RWPE2 (cell line): ENCODE measurements at regions not wholly inside any gene's neighbourhood (a gene's known extent, or its start where the extent isn't known, plus 50 kb on each side); places are given as distances from the start of the nearest gene placed in this dataset.

ENCODE experiments used
- ATAC-seq: fragments of 200-7000 bp; cut with Tn5 transposase; 3 replicates; pipeline ENCODE4 v1.9.1; 2021; ENCODE audit warnings: low read depth
- DNase-seq: peaks from one replicate; pipeline ENCODE4 v3.0.0-alpha.2; 2020; ENCODE audit warnings: low spot score
- H3K27ac ChIP-seq: fragments of 450-650 bp; 2 replicates; pipeline ENCODE4 v1.5.1; 2017; ENCODE audit warnings: mild to moderate bottlenecking; ENCODE audit not compliant: poor library complexity, severe bottlenecking
- H3K27me3 ChIP-seq: fragments of 250-450 bp; sonication (Bioruptor Pico); 2 replicates; pipeline ENCODE4 v1.5.1; 2021; ENCODE audit warnings: mild to moderate bottlenecking, moderate library complexity; ENCODE audit not compliant: insufficient read depth, poor library complexity, severe bottlenecking
- H3K36me3 ChIP-seq: fragments of 250-450 bp; sonication (Bioruptor Pico); 2 replicates; pipeline ENCODE4 v1.5.1; 2020; ENCODE audit warnings: low read depth, mild to moderate bottlenecking, moderate library complexity
- H3K4me1 ChIP-seq: fragments of 250-450 bp; sonication (Bioruptor Pico); 2 replicates; pipeline ENCODE4 v1.5.1; 2021; ENCODE audit warnings: mild to moderate bottlenecking, moderate library complexity; ENCODE audit not compliant: insufficient read depth, poor library complexity, severe bottlenecking
- H3K4me3 ChIP-seq: fragments of 250-450 bp; sonication (Bioruptor Pico); 2 replicates; pipeline ENCODE4 v1.5.1; 2021; ENCODE audit warnings: mild to moderate bottlenecking, moderate library complexity; ENCODE audit not compliant: severe bottlenecking
- H3K9me3 ChIP-seq: fragments of 250-450 bp; sonication (Bioruptor Pico); 2 replicates; pipeline ENCODE4 v1.5.1; 2021; ENCODE audit warnings: mild to moderate bottlenecking, moderate library complexity; ENCODE audit not compliant: severe bottlenecking
- TF ChIP-seq, protein P1 (sequence below): fragments of 450-650 bp; IDR thresholded peaks from one replicate; pipeline ENCODE4 v1.5.1; 2017; ENCODE audit warnings: mild to moderate bottlenecking, moderate library complexity; ENCODE audit not compliant: poor library complexity, severe bottlenecking

DNA sequence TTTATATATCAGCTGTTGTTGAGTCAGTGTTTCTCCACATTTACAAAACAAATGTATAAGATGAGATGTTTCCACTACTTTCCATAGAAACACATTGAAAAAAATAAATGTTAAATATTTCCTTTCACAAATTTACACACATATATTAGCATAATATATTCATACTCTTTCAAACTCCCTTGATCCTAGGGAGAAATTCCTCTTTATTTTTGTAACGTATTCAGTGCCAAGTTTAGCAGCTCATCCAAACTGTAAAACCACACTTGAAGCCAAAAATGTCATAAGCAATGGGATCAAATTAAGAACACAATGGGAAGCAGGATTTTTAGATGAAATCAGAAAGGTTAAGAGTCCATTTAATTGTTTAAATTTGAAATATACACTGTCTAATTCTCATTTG lies 381.1 kb upstream of the MAD2L1 start:
- TF ChIP-seq, protein P1, sequence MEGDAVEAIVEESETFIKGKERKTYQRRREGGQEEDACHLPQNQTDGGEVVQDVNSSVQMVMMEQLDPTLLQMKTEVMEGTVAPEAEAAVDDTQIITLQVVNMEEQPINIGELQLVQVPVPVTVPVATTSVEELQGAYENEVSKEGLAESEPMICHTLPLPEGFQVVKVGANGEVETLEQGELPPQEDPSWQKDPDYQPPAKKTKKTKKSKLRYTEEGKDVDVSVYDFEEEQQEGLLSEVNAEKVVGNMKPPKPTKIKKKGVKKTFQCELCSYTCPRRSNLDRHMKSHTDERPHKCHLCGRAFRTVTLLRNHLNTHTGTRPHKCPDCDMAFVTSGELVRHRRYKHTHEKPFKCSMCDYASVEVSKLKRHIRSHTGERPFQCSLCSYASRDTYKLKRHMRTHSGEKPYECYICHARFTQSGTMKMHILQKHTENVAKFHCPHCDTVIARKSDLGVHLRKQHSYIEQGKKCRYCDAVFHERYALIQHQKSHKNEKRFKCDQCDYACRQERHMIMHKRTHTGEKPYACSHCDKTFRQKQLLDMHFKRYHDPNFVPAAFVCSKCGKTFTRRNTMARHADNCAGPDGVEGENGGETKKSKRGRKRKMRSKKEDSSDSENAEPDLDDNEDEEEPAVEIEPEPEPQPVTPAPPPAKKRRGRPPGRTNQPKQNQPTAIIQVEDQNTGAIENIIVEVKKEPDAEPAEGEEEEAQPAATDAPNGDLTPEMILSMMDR, result no peak
- H3K27ac ChIP-seq, result no peak overlapping the region
- no peak overlapping the region for H3K4me3 ChIP-seq
- no peak for ATAC-seq
- no peaks in the 10 kb centered on the region for H3K27me3 ChIP-seq
- DNase-seq, result no peak
- H3K36me3 ChIP-seq, result no peaks in the 10 kb centered on the region
- no peaks in the 10 kb centered on the region for H3K9me3 ChIP-seq
- no peaks in the 10 kb centered on the region for H3K4me1 ChIP-seq

DNA sequence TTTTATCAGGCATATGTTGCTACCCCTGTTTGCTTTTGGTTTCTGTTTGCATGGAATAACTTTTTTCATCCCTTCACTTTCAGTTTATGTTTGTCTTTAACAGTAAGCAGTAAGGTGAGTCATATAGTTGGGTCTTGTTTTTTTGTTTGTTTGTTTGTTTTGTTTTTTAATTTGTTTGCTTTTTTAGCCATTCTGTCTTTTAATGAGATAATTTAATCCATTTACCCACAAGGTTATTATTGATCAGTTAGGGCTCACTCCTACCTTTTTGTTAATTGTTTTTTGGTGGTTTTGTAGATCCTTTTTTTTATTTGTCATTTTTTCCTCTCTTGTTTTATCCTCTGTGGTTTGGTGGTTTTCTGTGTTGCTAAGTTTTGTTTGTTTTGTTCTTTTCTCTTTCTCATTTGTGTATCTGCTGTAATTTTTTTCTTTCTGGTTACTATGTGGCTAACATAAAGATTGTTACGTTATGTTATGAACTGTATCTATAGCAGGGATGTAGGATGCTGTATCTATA lies 379.5 kb upstream of the MAD2L1 start:
- ATAC-seq, result no peak
- DNase-seq, result no peak
- TF ChIP-seq, protein P1, result no peak
- no peaks in the 10 kb centered on the region for H3K4me1 ChIP-seq
- no peaks in the 10 kb centered on the region for H3K27me3 ChIP-seq
- H3K9me3 ChIP-seq, result no peaks in the 10 kb centered on the region
- H3K27ac ChIP-seq, result no peak overlapping the region
- no peak overlapping the region for H3K4me3 ChIP-seq
- no peaks in the 10 kb centered on the region for H3K36me3 ChIP-seq

DNA sequence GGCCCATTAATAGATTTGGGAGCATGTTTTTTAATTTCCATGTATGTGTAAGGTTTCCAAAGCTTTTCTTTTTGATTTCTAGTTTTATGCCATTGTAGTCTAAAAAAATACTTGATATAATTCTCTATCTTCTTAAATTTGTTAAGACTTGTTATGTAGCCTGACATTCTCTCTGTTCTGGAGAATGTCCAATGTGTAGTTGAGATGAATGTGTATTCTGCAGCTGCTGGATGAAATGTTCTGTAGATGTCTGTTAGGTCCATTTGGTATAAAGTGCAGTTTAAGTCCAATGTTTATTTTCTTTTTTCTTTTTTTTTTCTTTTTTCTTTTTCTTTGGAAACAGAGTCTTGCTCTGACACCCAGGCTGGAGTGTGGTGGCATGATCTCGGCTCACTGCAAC lies 378.5 kb upstream of the MAD2L1 start:
- no peaks in the 10 kb centered on the region for H3K4me1 ChIP-seq

DNA sequence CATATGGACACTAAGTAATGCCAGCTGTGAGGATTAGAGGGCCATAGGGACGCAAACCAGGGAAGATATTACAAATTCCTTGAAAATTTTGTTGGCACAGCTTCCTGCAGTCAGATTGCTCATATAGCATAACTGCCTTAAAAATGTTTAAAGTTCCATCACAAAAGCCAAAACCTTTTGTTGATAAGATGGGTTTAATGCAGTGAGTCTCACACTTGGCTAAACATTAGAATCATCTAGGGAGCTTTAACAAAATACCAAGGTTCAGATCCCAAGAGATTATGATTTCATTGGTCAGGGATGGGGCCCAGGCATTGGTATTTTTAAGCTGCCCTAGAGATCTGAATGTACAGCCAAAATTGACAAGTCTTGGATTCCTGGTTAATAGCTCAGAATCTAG lies 376.5 kb upstream of the MAD2L1 start:
- Histone ChIP-seq H3K9me3 (no peaks in the 10 kb centered on the region), H3K4me3 (no peak overlapping the region), H3K4me1 (no peaks in the 10 kb centered on the region), H3K36me3 (no peaks in the 10 kb centered on the region), H3K27me3 (no peaks in the 10 kb centered on the region), H3K27ac (no peak overlapping the region)
- no peak for DNase-seq
- TF ChIP-seq, protein P1, result no peak
- ATAC-seq, result no peak

More for the DNA sequence above, 378.5 kb upstream of the MAD2L1 start:
- no peak for ATAC-seq
- H3K9me3 ChIP-seq, result no peaks in the 10 kb centered on the region
- H3K4me3 ChIP-seq, result no peak overlapping the region
- no peaks in the 10 kb centered on the region for H3K36me3 ChIP-seq
- TF ChIP-seq, protein P1, result no peak
- H3K27me3 ChIP-seq, result no peaks in the 10 kb centered on the region
- DNase-seq, result no peak
- no peak overlapping the region for H3K27ac ChIP-seq

DNA sequence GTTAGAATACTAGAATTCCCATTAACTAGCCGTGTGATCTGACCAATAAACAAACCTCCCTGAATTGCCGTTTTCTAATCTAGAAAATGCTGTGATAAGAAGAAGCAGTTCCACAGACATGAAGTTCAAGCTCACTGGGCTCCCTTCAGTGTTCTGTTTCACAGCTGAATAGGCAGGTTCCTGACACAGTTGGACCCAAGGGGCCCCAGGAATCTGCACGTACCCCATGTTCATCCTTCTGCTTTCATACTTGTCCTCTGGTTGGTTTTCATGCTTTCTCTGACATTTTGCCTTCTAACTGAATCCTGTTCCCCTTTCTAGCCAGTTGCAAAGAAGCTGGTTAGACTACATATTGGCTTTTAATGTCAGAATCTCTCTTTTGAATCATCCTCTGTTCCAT lies 374.1 kb upstream of the MAD2L1 start:
- H3K9me3 ChIP-seq, result no peaks in the 10 kb centered on the region
- no peaks in the 10 kb centered on the region for H3K27me3 ChIP-seq
- no peaks in the 10 kb centered on the region for H3K4me1 ChIP-seq
- H3K27ac ChIP-seq, result no peak overlapping the region
- no peak overlapping the region for H3K4me3 ChIP-seq
- ATAC-seq, result no peak
- H3K36me3 ChIP-seq, result no peaks in the 10 kb centered on the region
- no peak for DNase-seq
- TF ChIP-seq, protein P1, result no peak
